ENCODE measurements at regions not wholly inside any gene's neighbourhood (a gene's known extent, or its start where the extent isn't known, plus 50 kb on each side); places are given as distances from the start of the nearest gene placed in this dataset.

GRCh38 chr4:163680386-163681098 is 186.1 kb downstream of the TMA16 start:
- no peak for TF ChIP-seq CTCF (IDR thresholded peaks at IDR 0.05; ENCODE audit: low read depth, low read length, missing control alignments)
- H3K4me3 ChIP-seq (replicated peaks; ENCODE audit: low read depth, low read length) = no peak overlapping the region
- no peak for DNase-seq (ENCODE audit: extremely low read depth, low read depth)

- peak; percentile 23 for TF ChIP-seq CTCF (IDR thresholded peaks at IDR 0.05; ENCODE audit: low read depth, low read length, missing control alignments)
- no peak overlapping the region for H3K4me3 ChIP-seq (replicated peaks; ENCODE audit: low read depth, low read length)
- DNase-seq (ENCODE audit: extremely low read depth, low read depth) = no peak
Observed at GRCh38 chr4:163681208-163681821, 186.8 kb downstream of the TMA16 start.

GRCh38 chr4:163688856-163689255 is 194.4 kb downstream of the TMA16 start:
- H3K4me3 ChIP-seq (replicated peaks; ENCODE audit: low read depth, low read length) = no peak overlapping the region
- no peak for TF ChIP-seq CTCF (IDR thresholded peaks at IDR 0.05; ENCODE audit: low read depth, low read length, missing control alignments)
- no peak for DNase-seq (ENCODE audit: extremely low read depth, low read depth)

GRCh38 chr4:163693211-163693610 is 198.7 kb downstream of the TMA16 start:
- H3K4me3 ChIP-seq (replicated peaks; ENCODE audit: low read depth, low read length) = no peak overlapping the region
- no peak for DNase-seq (ENCODE audit: extremely low read depth, low read depth)
- no peak for TF ChIP-seq CTCF (IDR thresholded peaks at IDR 0.05; ENCODE audit: low read depth, low read length, missing control alignments)

GRCh38 chr4:163693776-163694175 is 199.3 kb downstream of the TMA16 start:
- no peak overlapping the region for H3K4me3 ChIP-seq (replicated peaks; ENCODE audit: low read depth, low read length)
- DNase-seq (ENCODE audit: extremely low read depth, low read depth) = no peak
- no peak for TF ChIP-seq CTCF (IDR thresholded peaks at IDR 0.05; ENCODE audit: low read depth, low read length, missing control alignments)

- no peak overlapping the region for H3K4me3 ChIP-seq (replicated peaks; ENCODE audit: low read depth, low read length)
- DNase-seq (ENCODE audit: extremely low read depth, low read depth) = no peak
- TF ChIP-seq CTCF (IDR thresholded peaks at IDR 0.05; ENCODE audit: low read depth, low read length, missing control alignments) = no peak
Observed at GRCh38 chr4:163694385-163694784, 199.9 kb downstream of the TMA16 start.
